H7 (cell line): ENCODE measurements at regions not wholly inside any gene's neighbourhood (a gene's known extent, or its start where the extent isn't known, plus 50 kb on each side); places are given as distances from the start of the nearest gene placed in this dataset.
"Not testable (repeated sequence)": the region's sequence is repeated elsewhere in the genome, so short reads cannot be mapped to it uniquely, and the experiment has no call there.

ENCODE experiments used
- DNase-seq: peaks from one replicate; pipeline ENCODE4 v3.0.0; 2012
- H3K27me3 ChIP-seq: 2 replicates; pipeline ENCODE4 v1.6.0; 2011; ENCODE audit warnings: mild to moderate bottlenecking, low read length; ENCODE audit not compliant: control insufficient read depth, insufficient read depth
- H3K36me3 ChIP-seq: replicated peaks from 2 replicates; pipeline ENCODE4 v1.5.1; 2011; ENCODE audit warnings: low read length; ENCODE audit not compliant: control insufficient read depth, insufficient read depth
- H3K4me3 ChIP-seq: 2 replicates; pipeline ENCODE4 v1.5.1; 2011; ENCODE audit warnings: low read depth, mild to moderate bottlenecking, control low read depth, low read length, moderate library complexity; ENCODE audit not compliant: insufficient read depth

- peak overlapping the region; percentile 30 for H3K4me3 ChIP-seq
- H3K27me3 ChIP-seq, H3K36me3 ChIP-seq: not testable (repeated sequence)
- DNase-seq, result peak; percentile 30
These were observed 366.1 kb upstream of the DEFB115 start for GRCh38 chr20:30891400-30891799.

GRCh38 chr20:30892541-30893345 is 364.7 kb upstream of the DEFB115 start:
- H3K27me3 ChIP-seq, result peaks cover 10% of the 10 kb centered on the region
- H3K4me3 ChIP-seq, result no peak overlapping the region; the same call in 1 of the 2 replicates
- H3K36me3 ChIP-seq, result no peaks in the 10 kb centered on the region
- peak; percentile 20 for DNase-seq

DNA sequence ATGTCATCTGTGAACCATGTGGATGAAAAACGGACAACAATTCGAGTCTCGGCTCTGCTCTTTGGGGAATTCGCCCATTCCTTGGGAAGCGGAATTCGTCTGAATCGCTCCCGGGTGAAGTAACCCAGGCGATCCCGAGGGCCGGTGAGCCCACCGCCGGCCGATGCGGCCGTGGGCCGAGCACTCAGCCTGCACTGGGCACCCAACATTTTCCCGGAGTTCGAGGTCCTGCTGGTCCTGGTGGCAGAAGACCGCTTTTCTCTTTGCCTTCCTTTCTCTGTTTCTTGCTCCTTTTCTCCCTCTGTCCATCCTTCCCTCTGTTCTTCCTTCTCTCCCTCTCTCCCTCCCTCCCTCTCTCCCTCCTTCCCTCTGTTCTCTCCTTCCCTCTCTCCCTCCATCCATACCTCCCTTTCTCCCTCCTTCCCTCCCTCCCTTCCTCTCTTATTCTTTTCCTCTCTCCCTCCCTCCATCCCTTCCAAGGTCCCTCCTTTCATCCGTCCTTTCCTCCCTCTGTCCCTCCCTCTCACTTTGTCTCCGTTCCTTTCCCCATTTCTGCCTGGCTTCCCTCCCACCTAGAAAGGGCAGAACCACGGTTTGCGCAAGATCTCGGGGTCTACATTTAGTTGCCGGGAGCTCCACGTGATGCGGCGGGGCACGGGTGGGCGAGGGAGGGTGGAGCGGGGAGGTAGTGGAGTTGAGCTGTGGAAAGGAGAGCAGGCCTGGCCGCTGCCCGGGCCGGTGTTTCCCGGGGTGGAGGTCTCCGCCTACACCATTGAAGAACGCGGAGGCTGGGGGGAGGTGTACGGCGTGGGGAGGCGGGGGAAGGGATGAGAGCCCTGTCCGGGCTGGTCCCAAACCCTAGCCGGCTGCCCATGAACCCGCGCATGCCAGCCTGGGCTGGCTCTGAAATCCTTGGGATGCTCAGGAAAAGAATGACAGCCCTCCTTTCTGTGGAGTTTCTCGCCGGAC is 363.8 kb upstream of the DEFB115 start:
- not testable (repeated sequence) for H3K36me3 ChIP-seq, H3K27me3 ChIP-seq
- H3K4me3 ChIP-seq, result peak overlapping the region; percentile 20
- DNase-seq, result peak; percentile 57

DNA sequence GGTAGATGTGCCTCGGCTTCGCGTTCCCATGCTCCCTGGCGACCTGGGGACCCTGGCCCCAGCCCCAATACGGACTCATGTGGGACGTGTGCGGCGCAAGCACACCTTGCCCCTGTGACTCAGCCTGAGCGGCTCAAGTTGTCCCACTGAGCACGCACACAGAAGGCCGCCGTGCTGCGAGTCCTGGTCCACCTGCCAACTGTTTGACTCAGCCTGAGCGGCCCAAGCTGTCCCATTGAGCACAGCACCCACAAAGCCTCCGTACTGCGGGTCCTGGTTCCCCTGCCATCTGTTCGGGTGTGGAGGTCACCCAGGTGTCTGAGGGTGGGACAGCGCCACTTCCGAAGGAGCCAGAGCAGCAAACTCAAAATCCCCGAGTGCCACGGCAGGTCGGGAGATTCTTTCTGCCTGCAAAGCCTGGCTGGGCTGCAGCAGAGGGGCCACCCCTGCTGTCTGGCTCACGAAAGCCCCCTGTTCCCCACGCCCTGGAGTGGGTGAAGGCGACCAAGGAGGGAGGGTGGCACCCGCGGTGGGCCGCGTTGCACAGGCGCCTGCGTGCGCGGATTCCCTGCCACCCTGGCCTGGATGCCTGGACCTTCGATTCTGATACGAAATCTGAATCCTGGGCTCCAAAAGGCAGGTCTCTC is 362.6 kb upstream of the DEFB115 start:
- not testable (repeated sequence) for H3K27me3 ChIP-seq

GRCh38 chr20:30895354-30895711 is 362.1 kb upstream of the DEFB115 start:
- peaks cover 11% of the 10 kb centered on the region for H3K27me3 ChIP-seq
- not testable (repeated sequence) for H3K4me3 ChIP-seq, H3K36me3 ChIP-seq
- DNase-seq, result peak; percentile 4

More for the DNA sequence above, 362.6 kb upstream of the DEFB115 start:
- H3K4me3 ChIP-seq, H3K36me3 ChIP-seq: not testable (repeated sequence)
- peak; percentile 17 for DNase-seq

GRCh38 chr20:30899370-30900079 is 357.9 kb upstream of the DEFB115 start:
- H3K27me3 ChIP-seq, H3K36me3 ChIP-seq: not testable (repeated sequence)
- DNase-seq, result peak; percentile 5
- H3K4me3 ChIP-seq, result peak overlapping the region; percentile 32; the same call in 1 of the 2 replicates

GRCh38 chr20:30900080-30900719 is 357.3 kb upstream of the DEFB115 start:
- not testable (repeated sequence) for H3K27me3 ChIP-seq, H3K36me3 ChIP-seq
- peak overlapping the region; percentile 32 for H3K4me3 ChIP-seq
- DNase-seq, result peak; percentile 29

- H3K4me3 ChIP-seq, H3K36me3 ChIP-seq, H3K27me3 ChIP-seq: not testable (repeated sequence)
- DNase-seq, result peak; percentile 8
These were observed 352.2 kb upstream of the DEFB115 start for GRCh38 chr20:30905231-30905630.

DNA sequence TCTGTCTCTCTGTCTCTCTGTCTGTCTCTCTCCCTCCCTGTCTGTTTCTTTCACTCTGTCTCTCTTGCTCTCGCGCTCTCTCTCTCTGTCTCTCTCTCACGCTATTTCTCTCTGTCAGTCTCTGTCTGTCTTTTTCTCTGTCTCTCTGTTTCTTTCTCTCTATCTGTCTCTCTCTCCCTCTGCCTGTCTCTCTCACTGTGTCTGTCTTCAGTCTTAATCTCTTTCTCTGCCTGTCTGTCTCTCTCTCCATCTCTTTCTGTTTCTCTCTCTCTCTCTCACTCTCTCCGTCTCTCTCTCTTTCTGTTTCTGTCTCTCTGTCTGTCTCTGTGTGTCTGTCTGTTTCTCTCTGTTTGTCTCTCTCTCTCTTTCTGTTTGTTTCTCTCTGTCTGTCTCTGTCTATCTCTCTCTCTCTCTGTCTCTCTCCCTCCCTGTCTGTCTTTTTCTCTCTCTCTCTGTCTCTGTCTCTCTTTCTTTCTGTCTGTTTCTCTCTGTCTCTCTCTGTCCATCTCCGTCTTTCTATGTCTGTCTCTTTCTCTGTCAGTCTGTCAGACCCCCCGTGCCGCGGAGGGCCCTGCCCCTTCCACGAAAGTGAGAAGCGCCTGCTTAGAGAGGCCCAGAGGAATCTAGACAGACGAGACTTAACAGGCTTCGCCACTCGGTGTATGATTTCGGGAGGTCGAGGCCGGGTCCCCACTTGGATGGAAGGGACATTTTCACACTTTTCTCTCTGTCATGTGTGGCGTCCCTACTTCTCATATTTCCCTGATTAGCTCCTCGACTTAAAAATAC is 346.3 kb upstream of the DEFB115 start:
- Histone ChIP-seq H3K27me3 (no peaks in the 10 kb centered on the region; the same call in 1 of the 2 replicates), H3K4me3 (no peak overlapping the region), H3K36me3 (no peaks in the 10 kb centered on the region)
- DNase-seq, result no peak

DNA sequence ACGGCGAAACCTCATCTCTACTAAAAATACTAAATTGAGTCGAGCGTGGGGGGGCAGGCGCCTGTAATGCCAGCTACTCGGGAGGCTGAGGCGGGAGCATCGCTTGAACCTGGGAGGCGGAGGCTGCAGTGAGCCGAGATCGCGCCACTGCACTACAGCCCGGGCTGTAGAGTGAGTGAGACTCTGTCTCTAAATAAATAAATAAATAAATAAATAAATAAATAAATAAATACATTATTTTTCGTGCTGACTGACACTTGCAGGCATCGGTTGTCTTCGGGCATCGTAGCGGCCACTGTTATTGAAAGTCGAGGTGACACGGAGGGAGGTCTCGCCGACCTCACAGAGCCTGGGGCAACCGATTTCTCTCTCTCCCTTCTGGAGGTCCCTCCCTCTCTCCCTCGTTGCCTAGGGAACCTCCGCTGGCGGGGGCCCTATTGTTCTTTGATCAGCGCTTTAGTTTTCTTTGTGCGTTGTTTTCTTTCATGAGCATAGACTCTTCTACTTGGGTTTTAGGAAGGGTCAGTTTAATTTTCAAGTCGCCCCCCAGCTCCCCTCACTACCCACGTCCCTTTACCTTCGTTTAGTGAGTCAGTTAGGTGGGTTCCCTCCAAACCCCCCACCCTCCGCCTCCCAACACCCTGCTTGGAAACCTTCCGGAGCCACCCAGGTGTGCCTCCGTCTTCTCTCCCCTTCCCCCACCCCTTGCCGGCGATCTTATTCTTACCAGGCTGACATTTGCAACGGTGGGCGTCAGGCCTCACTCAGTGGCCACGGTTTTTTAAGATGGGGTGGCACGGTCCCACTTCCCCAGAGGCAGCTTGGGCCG is 345.4 kb upstream of the DEFB115 start:
- peak; percentile 61 for DNase-seq
- not testable (repeated sequence) for H3K36me3 ChIP-seq, H3K27me3 ChIP-seq
- H3K4me3 ChIP-seq, result peak overlapping the region; percentile 9

- H3K4me3 ChIP-seq, DNase-seq, H3K36me3 ChIP-seq, H3K27me3 ChIP-seq: not testable (repeated sequence)
These were observed 344.8 kb upstream of the DEFB115 start for GRCh38 chr20:30912661-30913026.

- not testable (repeated sequence) for H3K27me3 ChIP-seq, H3K4me3 ChIP-seq, H3K36me3 ChIP-seq, DNase-seq
These were observed 341.1 kb upstream of the DEFB115 start for GRCh38 chr20:30916404-30916803.
